OCI-LY1 (cell line): ENCODE measurements at regions not wholly inside any gene's neighbourhood (a gene's known extent, or its start where the extent isn't known, plus 50 kb on each side); places are given as distances from the start of the nearest gene placed in this dataset.

ENCODE experiments used
- CTCF ChIP-seq: fragments of 200-600 bp; sonication (generic), shearing (Covaris generic); IDR thresholded peaks from 2 replicates; pipeline ENCODE4 v1.5.1; 2017; ENCODE audit warnings: mild to moderate bottlenecking, antibody characterized with exemption, low read length, moderate library complexity, mixed read lengths
- EZH2 ChIP-seq: fragments of 200-600 bp; sonication (generic), shearing (Covaris generic); IDR thresholded peaks from 2 replicates; pipeline ENCODE4 v1.8.0; 2017; ENCODE audit warnings: borderline replicate concordance, mixed run types, mild to moderate bottlenecking, antibody characterized with exemption, low read length, moderate library complexity, mixed read lengths

GRCh38 chr4:8724436-8725070 is 132.0 kb downstream of the CPZ start:
- no peak for TF ChIP-seq EZH2
- TF ChIP-seq CTCF = no peak
